ENCODE measurements at regions not wholly inside any gene's neighbourhood (a gene's known extent, or its start where the extent isn't known, plus 50 kb on each side); places are given as distances from the start of the nearest gene placed in this dataset.
A peak's percentile ranks its signal among the peaks of the same experiment; 100 is the strongest.
"Not testable (repeated sequence)": the region's sequence is repeated elsewhere in the genome, so short reads cannot be mapped to it uniquely, and the experiment has no call there.

GRCh38 chrX:55142206-55142918 is 53.5 kb downstream of the PAGE2 start:
- intact Hi-C loops (cut with DNase I): no loop called here
- DNase-seq (ENCODE audit: low spot score): no peak

- no peak for DNase-seq (ENCODE audit: low spot score)
- intact Hi-C loops (cut with DNase I): no loop called here
Observed at GRCh38 chrX:55142919-55143310, 54.1 kb downstream of the PAGE2 start.

GRCh38 chrX:55143621-55144020 is 54.8 kb downstream of the PAGE2 start:
- intact Hi-C loops (cut with DNase I): no loop called here
- DNase-seq (ENCODE audit: low spot score): no peak

- no peak for DNase-seq (ENCODE audit: low spot score)
- intact Hi-C loops (cut with DNase I): no loop called here
Observed at GRCh38 chrX:55144697-55145096, 55.9 kb downstream of the PAGE2 start.

GRCh38 chrX:55149242-55149641 is 60.4 kb downstream of the PAGE2 start:
- intact Hi-C loops (cut with DNase I): no loop called here
- no peak for DNase-seq (ENCODE audit: low spot score)

- intact Hi-C loops (cut with DNase I): no loop called here
Observed at GRCh38 chrX:55151199-55151598, 62.4 kb downstream of the PAGE2 start.

GRCh38 chrX:55159551-55159950 is 60.6 kb upstream of the PAGE5 start:
- intact Hi-C loops (cut with DNase I): no loop called here
- no peak for DNase-seq (ENCODE audit: low spot score)

More at GRCh38 chrX:55151199-55151598, 62.4 kb downstream of the PAGE2 start:
- DNase-seq (ENCODE audit: low spot score): no peak

- peak; percentile 91 for DNase-seq (ENCODE audit: low spot score)
- intact Hi-C loops (cut with DNase I): no loop called here
Observed at GRCh38 chrX:55160685-55161552, 59.2 kb upstream of the PAGE5 start.

- DNase-seq (ENCODE audit: low spot score): no peak
- intact Hi-C loops (cut with DNase I): no loop called here
Observed at GRCh38 chrX:55161581-55161980, 58.6 kb upstream of the PAGE5 start.

- no peak for DNase-seq (ENCODE audit: low spot score)
- intact Hi-C loops (cut with DNase I): no loop called here
Observed at GRCh38 chrX:55163171-55163570, 57.0 kb upstream of the PAGE5 start.

GRCh38 chrX:55165026-55165425 is 55.1 kb upstream of the PAGE5 start:
- intact Hi-C loops (cut with DNase I); DNase-seq (ENCODE audit: low spot score): not testable (repeated sequence)

GRCh38 chrX:55167124-55167803 is 52.9 kb upstream of the PAGE5 start:
- intact Hi-C loops (cut with DNase I): no loop called here
- no peak for DNase-seq (ENCODE audit: low spot score)

- intact Hi-C loops (cut with DNase I): no loop called here
Observed at GRCh38 chrX:55167901-55168300, 52.2 kb upstream of the PAGE5 start.

GRCh38 chrX:55169782-55170181 is 50.4 kb upstream of the PAGE5 start:
- intact Hi-C loops (cut with DNase I): no loop called here
- no peak for DNase-seq (ENCODE audit: low spot score)

More at GRCh38 chrX:55167901-55168300, 52.2 kb upstream of the PAGE5 start:
- no peak for DNase-seq (ENCODE audit: low spot score)
